22Rv1 (cell line): ENCODE measurements at regions not wholly inside any gene's neighbourhood (a gene's known extent, or its start where the extent isn't known, plus 50 kb on each side); places are given as distances from the start of the nearest gene placed in this dataset.

Source experiments
- H3K27ac ChIP-seq: fragments of 450-650 bp; 2 replicates; pipeline ENCODE4 v1.5.1; 2017
- ZFX ChIP-seq: fragments of 450-650 bp; IDR thresholded peaks from 2 replicates; pipeline ENCODE4 v1.6.1; 2017; ENCODE audit warnings: antibody characterized with exemption, borderline replicate concordance
- TF ChIP-seq, protein P1 (sequence below): fragments of 450-650 bp; IDR thresholded peaks from 2 replicates; pipeline ENCODE4 v1.5.1; 2017; ENCODE audit warnings: mild to moderate bottlenecking

DNA sequence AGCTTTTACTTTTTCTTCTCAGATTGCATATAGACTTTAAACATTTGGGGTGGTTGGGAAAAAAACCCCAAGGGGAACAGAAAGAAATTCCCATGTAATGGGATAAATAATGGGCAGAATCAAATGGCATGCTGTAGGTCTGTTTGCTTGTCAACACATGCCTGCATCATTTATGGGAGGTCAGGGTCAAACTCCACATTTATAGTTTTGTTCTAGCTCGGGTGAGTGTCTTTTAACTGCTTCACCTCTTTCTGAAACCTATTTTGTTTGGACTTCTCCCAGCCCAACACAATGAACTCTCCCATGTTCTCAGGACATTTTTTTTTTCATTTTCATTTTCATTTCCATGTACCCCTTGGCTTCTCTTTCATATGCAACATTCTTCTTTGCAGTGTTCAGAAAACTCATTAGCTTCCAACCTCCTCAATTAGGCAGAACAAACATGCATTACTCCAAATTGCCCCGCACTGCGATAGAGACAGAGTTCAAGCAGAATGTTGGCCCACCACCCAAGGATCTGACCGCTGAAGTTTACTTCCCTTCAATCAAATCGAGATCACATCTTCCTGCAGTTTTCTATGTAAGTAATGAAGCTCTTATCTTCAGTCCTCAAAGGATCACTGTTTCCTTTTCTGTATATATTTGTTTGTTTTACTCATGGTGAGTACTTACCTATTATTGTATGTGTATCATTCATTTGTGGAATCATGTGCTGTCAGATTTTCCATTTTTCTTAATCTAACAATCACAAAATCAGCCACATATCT lies 354.6 kb downstream of the ZSWIM6 start:
- TF ChIP-seq, protein P1, sequence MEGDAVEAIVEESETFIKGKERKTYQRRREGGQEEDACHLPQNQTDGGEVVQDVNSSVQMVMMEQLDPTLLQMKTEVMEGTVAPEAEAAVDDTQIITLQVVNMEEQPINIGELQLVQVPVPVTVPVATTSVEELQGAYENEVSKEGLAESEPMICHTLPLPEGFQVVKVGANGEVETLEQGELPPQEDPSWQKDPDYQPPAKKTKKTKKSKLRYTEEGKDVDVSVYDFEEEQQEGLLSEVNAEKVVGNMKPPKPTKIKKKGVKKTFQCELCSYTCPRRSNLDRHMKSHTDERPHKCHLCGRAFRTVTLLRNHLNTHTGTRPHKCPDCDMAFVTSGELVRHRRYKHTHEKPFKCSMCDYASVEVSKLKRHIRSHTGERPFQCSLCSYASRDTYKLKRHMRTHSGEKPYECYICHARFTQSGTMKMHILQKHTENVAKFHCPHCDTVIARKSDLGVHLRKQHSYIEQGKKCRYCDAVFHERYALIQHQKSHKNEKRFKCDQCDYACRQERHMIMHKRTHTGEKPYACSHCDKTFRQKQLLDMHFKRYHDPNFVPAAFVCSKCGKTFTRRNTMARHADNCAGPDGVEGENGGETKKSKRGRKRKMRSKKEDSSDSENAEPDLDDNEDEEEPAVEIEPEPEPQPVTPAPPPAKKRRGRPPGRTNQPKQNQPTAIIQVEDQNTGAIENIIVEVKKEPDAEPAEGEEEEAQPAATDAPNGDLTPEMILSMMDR = no peak
- no peak for TF ChIP-seq ZFX
- H3K27ac ChIP-seq = no peak overlapping the region

DNA sequence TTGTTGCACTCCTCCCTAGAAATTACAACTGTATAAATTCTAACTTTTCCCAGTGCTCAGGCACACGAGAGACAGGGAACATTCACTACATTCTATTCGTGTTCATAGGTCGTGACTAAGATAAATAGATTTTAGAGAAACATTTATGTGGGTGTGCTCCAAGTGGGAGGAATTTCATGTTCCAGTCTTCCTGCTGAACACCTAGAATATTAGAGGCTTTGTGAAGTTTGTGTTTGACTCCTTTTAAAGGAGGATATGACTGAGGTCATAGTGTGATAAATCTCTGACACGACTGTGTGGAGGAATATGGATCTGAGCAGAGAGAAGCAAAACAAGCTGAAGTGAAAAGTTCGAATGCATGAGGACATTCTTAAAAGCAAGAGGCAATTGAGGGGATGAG lies 355.3 kb downstream of the ZSWIM6 start:
- H3K27ac ChIP-seq = no peak overlapping the region
- TF ChIP-seq, protein P1 = no peak
- no peak for TF ChIP-seq ZFX

DNA sequence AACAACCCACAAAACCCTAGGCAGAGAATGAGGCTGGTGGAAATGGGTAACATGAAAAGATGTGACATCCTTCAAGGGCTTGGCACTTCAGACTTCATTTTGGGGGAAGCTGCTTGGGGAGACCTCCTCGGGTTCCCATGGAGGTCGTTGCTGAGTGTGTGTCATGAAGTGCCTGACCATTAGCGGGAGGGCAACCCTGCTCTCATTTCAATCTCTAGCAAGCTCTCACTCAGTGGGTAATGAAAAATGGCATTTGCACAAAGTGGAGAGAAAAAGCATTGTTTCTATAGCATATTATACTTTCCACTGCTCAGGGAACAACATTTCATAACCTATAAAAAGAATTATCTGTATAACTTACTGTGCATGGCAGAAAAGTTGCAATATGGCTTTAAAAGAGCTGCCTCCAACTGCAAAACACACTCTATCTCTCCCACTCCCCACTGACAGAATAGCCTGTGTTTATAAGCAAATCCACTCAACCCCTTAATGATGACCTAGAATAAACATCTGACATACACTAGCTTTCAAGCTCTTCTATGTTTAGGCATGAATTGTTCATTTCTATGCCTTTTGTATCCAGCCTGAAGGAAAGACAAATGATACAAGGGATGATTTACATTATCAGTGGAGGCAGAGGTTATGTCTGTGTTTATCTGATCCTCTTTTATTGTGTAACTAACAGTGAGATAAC lies 357.2 kb downstream of the ZSWIM6 start:
- H3K27ac ChIP-seq = no peak overlapping the region
- TF ChIP-seq, protein P1 = no peak
- no peak for TF ChIP-seq ZFX

DNA sequence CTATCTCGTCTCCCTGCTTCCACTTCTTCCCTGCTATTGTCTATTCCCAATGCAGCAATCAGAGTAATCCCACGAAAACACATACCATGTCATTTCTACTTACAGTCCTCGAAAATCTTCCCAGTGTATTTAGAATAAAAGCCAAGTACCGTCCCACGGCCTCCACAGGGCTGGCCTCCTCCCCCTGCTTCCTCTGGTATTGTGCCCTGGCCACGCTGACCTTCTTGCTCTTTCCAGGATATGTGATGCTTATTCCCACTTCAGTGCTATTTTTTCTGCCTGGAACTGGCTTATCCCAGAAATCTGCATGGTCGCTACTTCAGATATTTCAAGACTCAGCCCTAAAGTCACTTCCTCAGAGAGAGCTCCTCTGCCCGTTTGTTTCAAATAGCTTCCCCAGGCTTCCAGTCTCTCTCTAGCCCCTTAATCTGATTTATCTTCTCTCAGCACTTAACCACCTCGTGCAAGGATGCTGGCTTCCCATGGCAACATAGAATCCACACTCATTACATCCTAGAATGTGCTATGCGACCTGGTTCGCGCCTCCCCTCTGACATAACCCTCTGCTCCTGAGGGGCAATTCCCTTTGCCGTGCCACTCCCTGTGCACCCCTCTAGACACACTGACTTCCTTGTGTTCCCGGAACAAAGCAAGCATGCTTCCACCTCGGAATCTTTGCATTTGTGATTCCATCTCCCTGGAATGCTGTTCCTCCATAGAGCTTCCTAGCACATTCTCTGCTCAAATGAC lies 365.9 kb downstream of the ZSWIM6 start:
- TF ChIP-seq, protein P1 = no peak
- no peak for TF ChIP-seq ZFX

DNA sequence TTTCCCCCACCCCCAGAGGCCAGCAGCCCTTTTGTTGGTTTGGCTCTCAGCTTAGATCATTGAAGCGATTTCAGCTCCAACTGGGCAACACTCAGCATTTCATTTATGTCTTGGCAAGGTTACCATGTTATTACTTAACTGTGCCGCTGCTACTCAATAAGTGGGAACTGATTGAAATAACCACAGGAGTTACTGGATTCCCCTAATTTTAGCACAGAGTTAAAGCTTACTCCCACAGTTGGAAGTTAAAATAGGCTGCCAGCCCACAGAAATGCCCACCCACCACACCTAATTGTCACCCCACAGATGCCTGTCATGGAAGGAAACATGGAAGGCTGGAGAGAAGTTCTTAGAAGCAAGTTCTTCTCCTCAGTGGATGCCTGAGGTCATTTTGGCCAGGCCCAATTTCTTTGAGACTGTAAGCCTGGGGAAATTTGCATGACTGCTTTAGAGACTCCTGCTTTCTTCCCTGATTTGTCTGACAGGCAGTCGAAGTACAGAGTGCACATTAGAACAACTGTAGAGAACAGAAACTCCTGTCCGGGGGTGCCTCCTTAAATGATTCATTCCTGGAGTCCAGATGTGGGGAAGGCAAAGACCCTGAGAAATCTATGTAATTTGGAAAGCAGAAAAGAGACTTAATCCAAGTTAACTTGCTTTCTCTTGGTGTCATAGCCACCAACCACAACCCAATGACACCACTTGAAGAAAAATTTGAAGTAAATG lies 370.0 kb downstream of the ZSWIM6 start:
- TF ChIP-seq ZFX = no peak
- TF ChIP-seq, protein P1 = no peak
- H3K27ac ChIP-seq = no peak overlapping the region

More for the DNA sequence above, 365.9 kb downstream of the ZSWIM6 start:
- H3K27ac ChIP-seq = no peak overlapping the region

DNA sequence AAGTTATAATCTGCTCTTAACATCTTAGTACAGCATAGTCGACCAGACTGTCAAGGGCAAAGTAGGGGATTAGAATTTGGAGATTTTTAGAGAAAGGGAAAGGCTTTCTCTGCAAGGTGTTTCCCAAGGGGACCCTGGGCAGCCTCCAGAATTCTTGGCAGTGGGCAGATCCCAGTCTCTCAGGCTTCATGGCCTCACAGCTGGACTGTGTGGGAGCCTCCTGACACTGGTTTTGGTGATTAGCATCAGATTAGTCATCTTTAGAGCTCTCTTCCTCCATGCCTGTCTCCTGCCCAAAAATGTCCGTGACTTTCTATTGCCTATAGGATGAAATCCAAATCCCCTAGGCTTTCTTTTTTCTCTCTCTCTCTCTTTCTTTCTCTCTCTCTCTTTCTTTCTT lies 370.7 kb downstream of the ZSWIM6 start:
- no peak overlapping the region for H3K27ac ChIP-seq
- TF ChIP-seq, protein P1 = no peak
